A172 (cell line): ENCODE measurements at regions not wholly inside any gene's neighbourhood (a gene's known extent, or its start where the extent isn't known, plus 50 kb on each side); places are given as distances from the start of the nearest gene placed in this dataset.
"Not testable (repeated sequence)": the region's sequence is repeated elsewhere in the genome, so short reads cannot be mapped to it uniquely, and the experiment has no call there.

ENCODE experiments used
- DNase-seq: peaks from one replicate; pipeline ENCODE4 v3.0.0-alpha.2; 2015; ENCODE audit warnings: low spot score

GRCh38 chr18:75854808-75855207 is 427.3 kb upstream of the SMIM21 start:
- DNase-seq = no peak

GRCh38 chr18:75854174-75854573 is 426.7 kb upstream of the SMIM21 start:
- peak; percentile 3 for DNase-seq

GRCh38 chr18:75846321-75846720 is 418.8 kb upstream of the SMIM21 start:
- no peak for DNase-seq

- no peak for DNase-seq
Observed at GRCh38 chr18:75845413-75845812, 417.9 kb upstream of the SMIM21 start.

GRCh38 chr18:75844146-75844545 is 416.6 kb upstream of the SMIM21 start:
- peak; percentile 13 for DNase-seq

GRCh38 chr18:75840131-75840530 is 412.6 kb upstream of the SMIM21 start:
- DNase-seq = no peak

- not testable (repeated sequence) for DNase-seq
Observed at GRCh38 chr18:75839686-75840085, 412.2 kb upstream of the SMIM21 start.

GRCh38 chr18:75839041-75839440 is 411.5 kb upstream of the SMIM21 start:
- DNase-seq = no peak

- DNase-seq = no peak
Observed at GRCh38 chr18:75837316-75837715, 409.8 kb upstream of the SMIM21 start.

- no peak for DNase-seq
Observed at GRCh38 chr18:75836516-75836915, 409.0 kb upstream of the SMIM21 start.

- DNase-seq = no peak
Observed at GRCh38 chr18:75831960-75832359, 404.5 kb upstream of the SMIM21 start.

GRCh38 chr18:75830828-75831227 is 403.3 kb upstream of the SMIM21 start:
- no peak for DNase-seq

GRCh38 chr18:75829091-75829490 is 401.6 kb upstream of the SMIM21 start:
- no peak for DNase-seq

- DNase-seq = no peak
Observed at GRCh38 chr18:75828379-75828778, 400.9 kb upstream of the SMIM21 start.

- no peak for DNase-seq
Observed at GRCh38 chr18:75827751-75828287, 400.3 kb upstream of the SMIM21 start.

GRCh38 chr18:75824661-75825060 is 397.2 kb upstream of the SMIM21 start:
- DNase-seq = no peak

- DNase-seq = no peak
Observed at GRCh38 chr18:75823471-75823870, 396.0 kb upstream of the SMIM21 start.

GRCh38 chr18:75818383-75818782 is 390.9 kb upstream of the SMIM21 start:
- DNase-seq = no peak

- DNase-seq = no peak
Observed at GRCh38 chr18:75815767-75816166, 388.3 kb upstream of the SMIM21 start.

GRCh38 chr18:75812761-75813160 is 385.3 kb upstream of the SMIM21 start:
- DNase-seq = no peak

GRCh38 chr18:75810961-75811551 is 383.6 kb upstream of the SMIM21 start:
- peak; percentile 30 for DNase-seq

- no peak for DNase-seq
Observed at GRCh38 chr18:75810516-75810915, 383.0 kb upstream of the SMIM21 start.

GRCh38 chr18:75809926-75810255 is 382.4 kb upstream of the SMIM21 start:
- no peak for DNase-seq
